AG04449 (cell line): ENCODE measurements at regions not wholly inside any gene's neighbourhood (a gene's known extent, or its start where the extent isn't known, plus 50 kb on each side); places are given as distances from the start of the nearest gene placed in this dataset.
"Not testable (repeated sequence)": the region's sequence is repeated elsewhere in the genome, so short reads cannot be mapped to it uniquely, and the experiment has no call there.

Experiments
- CTCF ChIA-PET: fragments of 350-600 bp; formaldehyde crosslinking; extraction: SDS; loops from one replicate; lab custom pipeline; 2021; ENCODE audit warnings: antibody characterized with exemption; lab: Yijun Ruan, JAX
- POLR2A ChIA-PET: fragments of 400-600, 350-600 bp; formaldehyde crosslinking; extraction: SDS; loops from one replicate; lab custom pipeline; 2020; ENCODE audit warnings: antibody characterized with exemption, inconsistent platforms; lab: Yijun Ruan, JAX
- DNase-seq: peaks from one replicate; pipeline ENCODE4 v3.0.0-alpha.2; 2010; ENCODE audit warnings: low read depth, low spot score
- H3K4me3 ChIP-seq: 2 replicates; pipeline ENCODE4 v1.5.1; 2011; ENCODE audit warnings: low read depth, mild to moderate bottlenecking, control low read depth, low read length
- TF ChIP-seq, protein P1 (sequence below): IDR thresholded peaks from one replicate; pipeline ENCODE4 v1.5.1; 2011; ENCODE audit warnings: mild to moderate bottlenecking, moderate library complexity, low read length, control low read depth, inconsistent platforms; ENCODE audit not compliant: insufficient read depth; ENCODE audit errors: missing control alignments

- POLR2A ChIA-PET: no interaction called here
Measured at GRCh38 chr5:120932480-120932879, 468.4 kb downstream of the PRR16 start.

GRCh38 chr5:120934031-120934430 lies 469.9 kb downstream of the PRR16 start:
- no peak overlapping the region for H3K4me3 ChIP-seq
- CTCF ChIA-PET: no interaction called here
- POLR2A ChIA-PET: no interaction called here
- DNase-seq: no peak
- TF ChIP-seq, protein P1, sequence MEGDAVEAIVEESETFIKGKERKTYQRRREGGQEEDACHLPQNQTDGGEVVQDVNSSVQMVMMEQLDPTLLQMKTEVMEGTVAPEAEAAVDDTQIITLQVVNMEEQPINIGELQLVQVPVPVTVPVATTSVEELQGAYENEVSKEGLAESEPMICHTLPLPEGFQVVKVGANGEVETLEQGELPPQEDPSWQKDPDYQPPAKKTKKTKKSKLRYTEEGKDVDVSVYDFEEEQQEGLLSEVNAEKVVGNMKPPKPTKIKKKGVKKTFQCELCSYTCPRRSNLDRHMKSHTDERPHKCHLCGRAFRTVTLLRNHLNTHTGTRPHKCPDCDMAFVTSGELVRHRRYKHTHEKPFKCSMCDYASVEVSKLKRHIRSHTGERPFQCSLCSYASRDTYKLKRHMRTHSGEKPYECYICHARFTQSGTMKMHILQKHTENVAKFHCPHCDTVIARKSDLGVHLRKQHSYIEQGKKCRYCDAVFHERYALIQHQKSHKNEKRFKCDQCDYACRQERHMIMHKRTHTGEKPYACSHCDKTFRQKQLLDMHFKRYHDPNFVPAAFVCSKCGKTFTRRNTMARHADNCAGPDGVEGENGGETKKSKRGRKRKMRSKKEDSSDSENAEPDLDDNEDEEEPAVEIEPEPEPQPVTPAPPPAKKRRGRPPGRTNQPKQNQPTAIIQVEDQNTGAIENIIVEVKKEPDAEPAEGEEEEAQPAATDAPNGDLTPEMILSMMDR: no peak

More at GRCh38 chr5:120932480-120932879, 468.4 kb downstream of the PRR16 start:
- no peak for DNase-seq
- TF ChIP-seq, protein P1: no peak
- no peak overlapping the region for H3K4me3 ChIP-seq
- CTCF ChIA-PET: no interaction called here

DNA sequence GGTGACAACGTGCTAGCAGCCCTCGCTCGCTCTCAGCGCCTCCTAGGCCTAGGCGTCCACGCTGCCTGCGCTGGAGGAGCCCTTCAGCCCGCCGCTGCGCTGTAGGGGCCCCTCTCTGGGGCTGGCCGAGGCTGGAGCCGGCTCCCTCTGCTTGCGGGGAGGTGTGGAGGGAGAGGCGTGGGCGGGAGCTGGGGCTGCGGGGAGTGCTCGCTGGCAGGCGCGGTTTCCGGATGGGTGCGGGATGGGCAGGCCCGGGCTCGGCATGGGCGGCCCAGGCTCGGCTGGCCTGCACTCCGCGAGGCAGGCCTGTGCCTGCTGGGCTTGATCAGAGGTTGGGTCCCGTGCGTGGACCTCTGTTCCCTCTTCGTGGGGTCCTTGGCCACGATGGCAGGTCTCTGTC lies 472.6 kb downstream of the PRR16 start:
- no peak for DNase-seq
- CTCF ChIA-PET: no interaction called here
- H3K4me3 ChIP-seq: no peak overlapping the region
- TF ChIP-seq, protein P1: no peak
- POLR2A ChIA-PET: no interaction called here

GRCh38 chr5:120938604-120939003 lies 474.5 kb downstream of the PRR16 start:
- DNase-seq: no peak
- CTCF ChIA-PET: no interaction called here
- H3K4me3 ChIP-seq: no peak overlapping the region
- TF ChIP-seq, protein P1: no peak
- POLR2A ChIA-PET: no interaction called here

GRCh38 chr5:120942596-120943350 lies 478.7 kb downstream of the PRR16 start:
- ChIA-PET CTCF (no interaction called here), POLR2A (no interaction called here)
- no peak for DNase-seq
- TF ChIP-seq, protein P1: no peak
- H3K4me3 ChIP-seq: no peak overlapping the region

DNA sequence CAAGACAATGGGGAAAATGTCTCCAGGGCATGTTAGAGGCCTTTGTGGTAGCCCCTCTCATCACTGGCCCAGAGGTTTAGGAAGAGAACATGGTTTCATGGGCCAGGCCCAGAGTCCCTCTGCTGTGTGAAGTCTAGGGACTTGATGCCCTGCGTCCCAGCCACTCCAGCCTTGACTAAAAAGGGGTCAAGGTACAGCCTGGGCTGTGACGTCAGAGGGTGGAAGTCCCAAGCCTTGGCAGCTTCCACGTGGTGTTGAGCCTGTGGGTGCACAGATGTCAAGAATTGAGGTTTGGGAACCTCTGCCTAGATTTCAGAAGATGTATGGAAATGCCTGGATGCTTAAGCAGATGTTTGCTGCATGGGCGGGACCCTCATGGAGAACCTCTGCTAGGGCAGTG lies 485.5 kb downstream of the PRR16 start:
- CTCF ChIA-PET, H3K4me3 ChIP-seq, POLR2A ChIA-PET, DNase-seq: not testable (repeated sequence)

DNA sequence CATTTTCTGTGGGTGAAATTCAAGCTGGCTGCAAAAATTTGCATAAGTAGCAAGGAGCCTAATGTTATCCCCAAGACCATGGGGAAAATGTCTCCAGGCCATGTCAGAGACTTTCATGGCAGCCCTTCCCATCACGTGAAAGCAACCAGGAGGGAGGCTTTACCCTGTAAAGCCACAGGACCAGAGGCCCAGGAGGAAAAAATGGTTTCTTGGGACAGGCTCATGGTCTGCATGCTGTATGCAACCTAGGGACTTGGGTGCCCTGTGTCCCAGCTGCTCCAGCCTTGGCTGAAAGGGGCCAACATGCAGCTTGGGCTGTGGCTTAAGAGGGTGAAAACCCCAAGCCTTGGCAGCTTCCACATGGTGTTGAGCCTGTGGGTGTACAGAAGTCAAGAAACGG lies 489.3 kb downstream of the PRR16 start:
- POLR2A ChIA-PET: not testable (repeated sequence)

More for the DNA sequence above, 489.3 kb downstream of the PRR16 start:
- DNase-seq, H3K4me3 ChIP-seq, CTCF ChIA-PET: not testable (repeated sequence)
